GM23338 (cell line): ENCODE measurements at regions not wholly inside any gene's neighbourhood (a gene's known extent, or its start where the extent isn't known, plus 50 kb on each side); places are given as distances from the start of the nearest gene placed in this dataset.

Source experiments
- ATAC-seq: fragments of 200-7000 bp; cut with Tn5 transposase; 3 replicates; pipeline ENCODE4 v1.9.1; 2020
- DNase-seq: peaks from one replicate; pipeline ENCODE4 v3.0.0-alpha.2; 2015; ENCODE audit warnings: low spot score
- H2AFZ ChIP-seq: fragments of 200-600 bp; sonication (generic); 2 replicates; pipeline ENCODE4 v1.8.0; 2016; ENCODE audit warnings: antibody characterized with exemption, mild to moderate bottlenecking, moderate library complexity
- H3F3A ChIP-seq: fragments of 200-600 bp; sonication (generic); replicated peaks from 2 replicates; pipeline ENCODE4 v1.8.0; 2017; ENCODE audit warnings: antibody characterized with exemption, mixed run types, low read depth
- H3K27ac ChIP-seq: fragments of 200-600 bp; sonication (generic); 2 replicates; pipeline ENCODE4 v1.6.1; 2016; ENCODE audit warnings: low read depth
- H3K27me3 ChIP-seq: fragments of 200-600 bp; sonication (generic); 2 replicates; pipeline ENCODE4 v1.8.0; 2016; ENCODE audit warnings: mild to moderate bottlenecking, mixed run types, moderate library complexity; ENCODE audit not compliant: insufficient read depth
- H3K36me3 ChIP-seq: fragments of 200-600 bp; sonication (generic); 2 replicates; pipeline ENCODE4 v1.8.0; 2016; ENCODE audit warnings: mild to moderate bottlenecking; ENCODE audit not compliant: insufficient read depth
- H3K4me1 ChIP-seq: fragments of 200-600 bp; sonication (generic); 2 replicates; pipeline ENCODE4 v1.8.0; 2016; ENCODE audit warnings: mild to moderate bottlenecking, moderate library complexity; ENCODE audit not compliant: insufficient read depth
- H3K4me2 ChIP-seq: fragments of 200-600 bp; sonication (generic); 2 replicates; pipeline ENCODE4 v1.7.1; 2017; ENCODE audit warnings: mixed run types
- H3K4me3 ChIP-seq: fragments of 200-600 bp; sonication (generic); 2 replicates; pipeline ENCODE4 v1.6.1; 2016; ENCODE audit warnings: mixed run types
- H3K79me2 ChIP-seq: fragments of 200-600 bp; sonication (generic); replicated peaks from 2 replicates; pipeline ENCODE4 v1.8.0; 2017; ENCODE audit warnings: mild to moderate bottlenecking; ENCODE audit not compliant: insufficient read depth
- H3K9me2 ChIP-seq: fragments of 200-600 bp; sonication (generic); 2 replicates; pipeline ENCODE4 v1.8.0; 2017; ENCODE audit not compliant: insufficient read depth
- H4K20me1 ChIP-seq: fragments of 200-600 bp; sonication (generic); replicated peaks from 2 replicates; pipeline ENCODE4 v1.8.0; 2017; ENCODE audit warnings: mild to moderate bottlenecking; ENCODE audit not compliant: insufficient read depth
- H3K27ac Mint-ChIP-seq: 2 replicates; pipeline ENCODE4 v1.8.0; 2020; ENCODE audit warnings: inconsistent platforms, mild to moderate bottlenecking, moderate library complexity, mixed read lengths
- H3K27me3 Mint-ChIP-seq: 3 replicates; pipeline ENCODE4 v1.8.0; 2022; ENCODE audit warnings: low read depth, mild to moderate bottlenecking, moderate library complexity, mixed read lengths, inconsistent platforms; ENCODE audit not compliant: insufficient read depth, poor library complexity
- H3K36me3 Mint-ChIP-seq: 3 replicates; pipeline ENCODE4 v1.8.0; 2021; ENCODE audit warnings: low read depth, mild to moderate bottlenecking, inconsistent platforms, moderate library complexity, mixed read lengths
- H3K4me1 Mint-ChIP-seq: 3 replicates; pipeline ENCODE4 v1.8.0; 2020; ENCODE audit warnings: mild to moderate bottlenecking, inconsistent platforms, mixed read lengths
- H3K4me3 Mint-ChIP-seq: 3 replicates; pipeline ENCODE4 v1.8.0; 2021; ENCODE audit warnings: moderate library complexity, mild to moderate bottlenecking, inconsistent platforms, mixed read lengths
- H3K9me3 Mint-ChIP-seq: 3 replicates; pipeline ENCODE4 v1.8.0; 2020; ENCODE audit warnings: moderate library complexity, mild to moderate bottlenecking, inconsistent platforms, mixed read lengths
- CREB1 ChIP-seq: fragments of 250-450 bp; sonication (Bioruptor Pico); IDR thresholded peaks from 2 replicates; pipeline ENCODE4 v1.5.0; 2020; ENCODE audit warnings: low read depth, mild to moderate bottlenecking, moderate library complexity
- EZH2 ChIP-seq: fragments of 200-600 bp; sonication (generic); IDR thresholded peaks from one replicate; pipeline ENCODE4 v1.8.0; 2017; ENCODE audit warnings: antibody characterized with exemption, mild to moderate bottlenecking, low read depth; ENCODE audit not compliant: unreplicated experiment
- EZH2phosphoT487 ChIP-seq: fragments of 200-600 bp; sonication (generic); IDR thresholded peaks from one replicate; pipeline ENCODE4 v1.8.1; 2018; ENCODE audit warnings: antibody characterized with exemption; ENCODE audit not compliant: unreplicated experiment
- JUNB ChIP-seq: IDR thresholded peaks from one replicate; pipeline ENCODE4 v1.6.1; 2016; ENCODE audit warnings: antibody characterized with exemption; ENCODE audit not compliant: unreplicated experiment
- NANOG ChIP-seq: IDR thresholded peaks from 2 replicates; pipeline ENCODE4 v1.6.1; 2016; ENCODE audit warnings: antibody characterized with exemption, borderline replicate concordance
- POLR2AphosphoS5 ChIP-seq: IDR thresholded peaks from 2 replicates; pipeline ENCODE4 v1.6.1; 2016; ENCODE audit warnings: antibody characterized with exemption, low read depth
- REST ChIP-seq: IDR thresholded peaks from one replicate; pipeline ENCODE4 v1.6.1; 2018; ENCODE audit warnings: antibody characterized with exemption; ENCODE audit not compliant: unreplicated experiment
- STAT1 ChIP-seq: IDR thresholded peaks from one replicate; pipeline ENCODE4 v1.6.1; 2016; ENCODE audit warnings: antibody characterized with exemption; ENCODE audit not compliant: unreplicated experiment
- ZNF114 ChIP-seq: fragments of 250-450 bp; sonication (Bioruptor Pico); IDR thresholded peaks from 2 replicates; pipeline ENCODE4 v1.5.0; 2020; ENCODE audit warnings: mild to moderate bottlenecking, moderate library complexity
- ZNF462 ChIP-seq: fragments of 250-450 bp; sonication (Bioruptor Pico); IDR thresholded peaks from 2 replicates; pipeline ENCODE4 v1.5.0; 2020; ENCODE audit warnings: mild to moderate bottlenecking, moderate library complexity

- no peak for TF ChIP-seq REST
- no peak for TF ChIP-seq EZH2
- TF ChIP-seq CREB1 (CRISPR knock-in tag): no peak
- TF ChIP-seq NANOG: no peak
- no peak for TF ChIP-seq STAT1
- no peak for TF ChIP-seq POLR2AphosphoS5
These were observed 250.5 kb upstream of the ATP5MC3 start (continued) for GRCh38 chr2:175432021-175432420.

- no peak overlapping the region for H3K4me3 Mint-ChIP-seq
- TF ChIP-seq JUNB: no peak
- no peak for TF ChIP-seq ZNF462 (CRISPR knock-in tag)
- no peak for TF ChIP-seq NANOG
- TF ChIP-seq STAT1: no peak
- TF ChIP-seq EZH2phosphoT487: no peak
- no peak for TF ChIP-seq POLR2AphosphoS5
- no peak for TF ChIP-seq REST
- TF ChIP-seq ZNF114: no peak
- no peak for TF ChIP-seq CREB1 (CRISPR knock-in tag)
These were observed 249.8 kb upstream of the ATP5MC3 start for GRCh38 chr2:175431101-175431946.

More at GRCh38 chr2:175431101-175431946, 249.8 kb upstream of the ATP5MC3 start:
- Histone ChIP-seq H4K20me1 (no peaks in the 10 kb centered on the region), H3K27me3 (no peaks in the 10 kb centered on the region), H3K27ac (no peak overlapping the region), H3K4me1 (peaks cover 5% of the 10 kb centered on the region), H3K4me2 (no peak overlapping the region), H3K36me3 (no peaks in the 10 kb centered on the region), H3K4me3 (no peak overlapping the region), H3K9me2 (no peaks in the 10 kb centered on the region), H3K79me2 (no peaks in the 10 kb centered on the region), H2AFZ (peak overlapping the region; percentile 93), H3F3A (no peaks in the 10 kb centered on the region)
- Mint-ChIP-seq H3K4me1 (peaks cover 7% of the 10 kb centered on the region; the same call in 2 of the 3 replicates), H3K27me3 (no peaks in the 10 kb centered on the region), H3K36me3 (peaks cover 7% of the 10 kb centered on the region; the same call in 2 of the 3 replicates), H3K9me3 (peaks cover 14% of the 10 kb centered on the region; the same call in 2 of the 3 replicates), H3K27ac (no peak overlapping the region)
- ATAC-seq: no peak
- no peak for DNase-seq
